Prostate gland (tissue), 2 donors: ENCODE measurements at regions not wholly inside any gene's neighbourhood (a gene's known extent, or its start where the extent isn't known, plus 50 kb on each side); places are given as distances from the start of the nearest gene placed in this dataset.

Experiments used
- DNase-seq: peaks from one replicate; pipeline ENCODE4 v3.0.0-alpha.2; 2019; ENCODE audit warnings: low spot score
- H3K27ac ChIP-seq, 2 donors: fragments of 200-600 bp; sonication (generic); 2 replicates each; pipeline ENCODE4 v1.5.1; 2017 to 2019
- H3K27me3 ChIP-seq: fragments of 200-600 bp; sonication (generic); replicated peaks from 2 replicates; pipeline ENCODE4 v1.5.1; 2019; ENCODE audit not compliant: insufficient read depth
- H3K36me3 ChIP-seq, 2 donors: fragments of 200-600 bp; sonication (generic); 1 replicate in 1 of 2; 2 replicates in 1 of 2; pipeline versions ENCODE4 v1.5.1 to v1.8.1; 2017 to 2019
- H3K4me1 ChIP-seq: fragments of 200-600 bp; sonication (generic); replicated peaks from 2 replicates; pipeline ENCODE4 v1.5.1; 2019
- H3K4me3 ChIP-seq, 2 donors: fragments of 200-600 bp; sonication (generic); 2 replicates each; pipeline ENCODE4 v1.5.1; 2017 to 2019
- H3K9me3 ChIP-seq: fragments of 200-600 bp; sonication (generic); 2 replicates; pipeline ENCODE4 v1.5.1; 2017
- POLR2A ChIP-seq: fragments of 450-650 bp; IDR thresholded peaks from one replicate; pipeline ENCODE4 v1.6.1; 2016; ENCODE audit warnings: antibody characterized with exemption, mild to moderate bottlenecking
- POLR2AphosphoS5 ChIP-seq: sonication (generic); formaldehyde crosslinking; IDR thresholded peaks from one replicate; pipeline ENCODE4 v1.6.1; 2017; ENCODE audit warnings: antibody characterized with exemption
- WGBS: methylation state at CpG from one replicate; pipeline ENCODE4 v1.1.5; 2018; 5-methylcytosine and 5-hydroxymethylcytosine counted together
- intact Hi-C: fragments of 100-400 bp; cut with DNase I; formaldehyde crosslinking; loops from one replicate; pipeline ENCODE4 v1.14.2; 2022
- TF ChIP-seq, protein P1 (sequence below), 4 experiments: fragments of 200-600 bp in 2 of 4; fragments of 450-650 bp in 2 of 4; sonication (generic) in 2 of 4; IDR thresholded peaks; 1 replicate in 3 of 4; 2 replicates in 1 of 4; pipeline ENCODE4 v1.5.1; 2016 to 2019; ENCODE audit warnings: antibody characterized with exemption in 4 of 4, mild to moderate bottlenecking in 2 of 4, moderate library complexity in 2 of 4

GRCh38 chr18:24937639-24938275 lies 414.2 kb downstream of the ZNF521 start:
- no peaks in the 10 kb centered on the region for H3K27me3 ChIP-seq
- no peak overlapping the region for H3K4me3 ChIP-seq
- DNase-seq = no peak
- no peaks in the 10 kb centered on the region for H3K4me1 ChIP-seq
- intact Hi-C loops = no loop called here
- H3K9me3 ChIP-seq = no peaks in the 10 kb centered on the region
- TF ChIP-seq POLR2AphosphoS5 (no peak), POLR2A (no peak)
- TF ChIP-seq, protein P1, sequence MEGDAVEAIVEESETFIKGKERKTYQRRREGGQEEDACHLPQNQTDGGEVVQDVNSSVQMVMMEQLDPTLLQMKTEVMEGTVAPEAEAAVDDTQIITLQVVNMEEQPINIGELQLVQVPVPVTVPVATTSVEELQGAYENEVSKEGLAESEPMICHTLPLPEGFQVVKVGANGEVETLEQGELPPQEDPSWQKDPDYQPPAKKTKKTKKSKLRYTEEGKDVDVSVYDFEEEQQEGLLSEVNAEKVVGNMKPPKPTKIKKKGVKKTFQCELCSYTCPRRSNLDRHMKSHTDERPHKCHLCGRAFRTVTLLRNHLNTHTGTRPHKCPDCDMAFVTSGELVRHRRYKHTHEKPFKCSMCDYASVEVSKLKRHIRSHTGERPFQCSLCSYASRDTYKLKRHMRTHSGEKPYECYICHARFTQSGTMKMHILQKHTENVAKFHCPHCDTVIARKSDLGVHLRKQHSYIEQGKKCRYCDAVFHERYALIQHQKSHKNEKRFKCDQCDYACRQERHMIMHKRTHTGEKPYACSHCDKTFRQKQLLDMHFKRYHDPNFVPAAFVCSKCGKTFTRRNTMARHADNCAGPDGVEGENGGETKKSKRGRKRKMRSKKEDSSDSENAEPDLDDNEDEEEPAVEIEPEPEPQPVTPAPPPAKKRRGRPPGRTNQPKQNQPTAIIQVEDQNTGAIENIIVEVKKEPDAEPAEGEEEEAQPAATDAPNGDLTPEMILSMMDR (IDR thresholded peaks at IDR 0.05) = no peak
- 46% methylated on average over 5 of the region's 5 CpGs for WGBS
- no peaks in the 10 kb centered on the region for H3K36me3 ChIP-seq
- H3K27ac ChIP-seq = no peak overlapping the region

GRCh38 chr18:24940416-24940815 lies 411.6 kb downstream of the ZNF521 start:
- Histone ChIP-seq H3K27me3 (no peaks in the 10 kb centered on the region), H3K27ac (no peak overlapping the region), H3K36me3 (no peaks in the 10 kb centered on the region), H3K4me3 (no peak overlapping the region), H3K9me3 (no peaks in the 10 kb centered on the region), H3K4me1 (no peaks in the 10 kb centered on the region)
- intact Hi-C loops = no loop called here
- DNase-seq = no peak
- TF ChIP-seq, protein P1 (IDR thresholded peaks at IDR 0.05) = no peak
- no peak for TF ChIP-seq POLR2A
- no peak for TF ChIP-seq POLR2AphosphoS5
- 95% methylated on average over 6 of the region's 6 CpGs for WGBS

GRCh38 chr18:24941174-24941951 lies 410.6 kb downstream of the ZNF521 start:
- Histone ChIP-seq H3K27me3 (no peaks in the 10 kb centered on the region), H3K4me3 (no peak overlapping the region), H3K27ac (no peak overlapping the region), H3K4me1 (no peaks in the 10 kb centered on the region), H3K9me3 (no peaks in the 10 kb centered on the region), H3K36me3 (no peaks in the 10 kb centered on the region)
- intact Hi-C loops = no loop called here
- WGBS = 83% methylated on average over 6 of the region's 6 CpGs
- TF ChIP-seq, protein P1 (IDR thresholded peaks at IDR 0.05) = no peak
- no peak for TF ChIP-seq POLR2A
- no peak for TF ChIP-seq POLR2AphosphoS5
- DNase-seq = no peak

DNA sequence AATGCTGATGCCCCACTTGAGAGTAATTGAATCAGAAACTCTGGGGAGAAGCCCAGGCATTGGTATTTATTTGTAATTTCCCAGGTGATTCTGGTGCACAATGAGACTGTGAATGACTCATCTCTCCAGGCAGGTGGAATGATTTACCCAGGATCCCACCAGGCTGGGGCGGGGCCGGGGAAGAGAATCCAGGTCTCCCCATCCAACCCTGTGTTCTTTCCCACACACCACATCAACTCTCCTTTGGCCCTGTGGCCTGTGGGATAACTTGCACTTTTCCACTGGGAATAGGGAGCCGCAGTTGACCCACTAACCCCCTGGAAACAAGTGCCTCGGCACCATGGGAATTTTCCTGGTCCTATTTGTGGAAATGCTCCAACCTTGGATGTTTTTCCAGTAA lies 409.8 kb downstream of the ZNF521 start:
- H3K27me3 ChIP-seq = no peaks in the 10 kb centered on the region
- no peaks in the 10 kb centered on the region for H3K4me1 ChIP-seq
- 97% methylated on average over 4 of the region's 4 CpGs for WGBS
- no peaks in the 10 kb centered on the region for H3K36me3 ChIP-seq
- no peak for DNase-seq
- no peak for TF ChIP-seq POLR2AphosphoS5
- no peak for TF ChIP-seq POLR2A
- TF ChIP-seq, protein P1 (IDR thresholded peaks at IDR 0.05) = no peak
- no peak overlapping the region for H3K27ac ChIP-seq
- H3K4me3 ChIP-seq = no peak overlapping the region
- intact Hi-C loops = no loop called here
- no peaks in the 10 kb centered on the region for H3K9me3 ChIP-seq
